ENCODE measurements at regions not wholly inside any gene's neighbourhood (a gene's known extent, or its start where the extent isn't known, plus 50 kb on each side); places are given as distances from the start of the nearest gene placed in this dataset.

GRCh38 chrX:69282893-69283690 lies 117.8 kb upstream of the PJA1 start:
- Histone ChIP-seq H3K27me3 (no peaks in the 10 kb centered on the region), H3K36me3 (replicated peaks in 1 of 2; ENCODE audit: insufficient read depth in 1 of 2, low read depth in 2 of 2) (no peaks in the 10 kb centered on the region)

GRCh38 chrX:69280933-69281332 lies 115.7 kb upstream of the PJA1 start:
- 0 to 25% methylated on average over 4 of the region's 4 CpGs for WGBS, 2 donors
- Histone ChIP-seq H3K4me1 (peaks cover 16% of the 10 kb centered on the region), H3K27ac (no peak overlapping the region), H3K9me3 (no peaks in the 10 kb centered on the region), H3K36me3 (replicated peaks in 1 of 2; ENCODE audit: insufficient read depth in 1 of 2, low read depth in 2 of 2) (no peaks in the 10 kb centered on the region), H3K4me3 (no peak overlapping the region), H3K27me3 (no peaks in the 10 kb centered on the region)
- TF ChIP-seq CTCF (IDR thresholded peaks at IDR 0.05), result no peak
- TF ChIP-seq POLR2A (IDR thresholded peaks at IDR 0.05), result no peak
- peak; percentile 11 to 44 (median 32) for DNase-seq
- peak; percentile 52 for ATAC-seq
- intact Hi-C loops (cut with DNase I), result no loop called here

More at GRCh38 chrX:69282893-69283690, 117.8 kb upstream of the PJA1 start:
- 82 to 84% methylated on average over 9 to 10 of the region's 10 CpGs for WGBS, 2 donors
- ATAC-seq (no peak), DNase-seq (no peak)
- intact Hi-C loops (cut with DNase I), result no loop called here
- Histone ChIP-seq H3K4me1 (peaks cover 20% of the 10 kb centered on the region), H3K9me3 (no peaks in the 10 kb centered on the region), H3K4me3 (no peak overlapping the region), H3K27ac (no peak overlapping the region)
- TF ChIP-seq CTCF (IDR thresholded peaks at IDR 0.05), result no peak
- no peak for TF ChIP-seq POLR2A (IDR thresholded peaks at IDR 0.05)

- Histone ChIP-seq H3K27me3 (no peaks in the 10 kb centered on the region), H3K36me3 (replicated peaks in 1 of 2; ENCODE audit: insufficient read depth in 1 of 2, low read depth in 2 of 2) (no peaks in the 10 kb centered on the region), H3K27ac (no peak overlapping the region), H3K4me3 (no peak overlapping the region), H3K9me3 (no peaks in the 10 kb centered on the region), H3K4me1 (peaks cover 14% of the 10 kb centered on the region)
- no peak for TF ChIP-seq CTCF (IDR thresholded peaks at IDR 0.05)
- TF ChIP-seq POLR2A (IDR thresholded peaks at IDR 0.05), result no peak
- DNase-seq, result no peak
- no peak for ATAC-seq
- intact Hi-C loops (cut with DNase I), result no loop called here
- 50 to 100% methylated on average over 1 to 2 of the region's 3 CpGs for WGBS, 2 donors
Measured at GRCh38 chrX:69279234-69279633, 114.0 kb upstream of the PJA1 start.

GRCh38 chrX:69278031-69278687 lies 112.9 kb upstream of the PJA1 start:
- no peak overlapping the region for H3K4me3 ChIP-seq
- H3K4me1 ChIP-seq, result peaks cover 14% of the 10 kb centered on the region
- 74 to 86% methylated on average over 10 to 11 of the region's 16 CpGs for WGBS, 2 donors
- TF ChIP-seq POLR2A (IDR thresholded peaks at IDR 0.05), result no peak
- TF ChIP-seq CTCF (IDR thresholded peaks at IDR 0.05), result no peak
- no peaks in the 10 kb centered on the region for H3K9me3 ChIP-seq
- intact Hi-C loops (cut with DNase I), result no loop called here
- no peaks in the 10 kb centered on the region for H3K36me3 ChIP-seq (replicated peaks in 1 of 2; ENCODE audit: insufficient read depth in 1 of 2, low read depth in 2 of 2)
- ATAC-seq, result no peak
- no peak for DNase-seq
- no peak overlapping the region for H3K27ac ChIP-seq
- H3K27me3 ChIP-seq, result no peaks in the 10 kb centered on the region

All from body of pancreas (tissue), 4 donors.